ENCODE measurements at regions not wholly inside any gene's neighbourhood (a gene's known extent, or its start where the extent isn't known, plus 50 kb on each side); places are given as distances from the start of the nearest gene placed in this dataset.
A peak's percentile ranks its signal among the peaks of the same experiment; 100 is the strongest.
"Not testable (repeated sequence)": the region's sequence is repeated elsewhere in the genome, so short reads cannot be mapped to it uniquely, and the experiment has no call there.

DNA sequence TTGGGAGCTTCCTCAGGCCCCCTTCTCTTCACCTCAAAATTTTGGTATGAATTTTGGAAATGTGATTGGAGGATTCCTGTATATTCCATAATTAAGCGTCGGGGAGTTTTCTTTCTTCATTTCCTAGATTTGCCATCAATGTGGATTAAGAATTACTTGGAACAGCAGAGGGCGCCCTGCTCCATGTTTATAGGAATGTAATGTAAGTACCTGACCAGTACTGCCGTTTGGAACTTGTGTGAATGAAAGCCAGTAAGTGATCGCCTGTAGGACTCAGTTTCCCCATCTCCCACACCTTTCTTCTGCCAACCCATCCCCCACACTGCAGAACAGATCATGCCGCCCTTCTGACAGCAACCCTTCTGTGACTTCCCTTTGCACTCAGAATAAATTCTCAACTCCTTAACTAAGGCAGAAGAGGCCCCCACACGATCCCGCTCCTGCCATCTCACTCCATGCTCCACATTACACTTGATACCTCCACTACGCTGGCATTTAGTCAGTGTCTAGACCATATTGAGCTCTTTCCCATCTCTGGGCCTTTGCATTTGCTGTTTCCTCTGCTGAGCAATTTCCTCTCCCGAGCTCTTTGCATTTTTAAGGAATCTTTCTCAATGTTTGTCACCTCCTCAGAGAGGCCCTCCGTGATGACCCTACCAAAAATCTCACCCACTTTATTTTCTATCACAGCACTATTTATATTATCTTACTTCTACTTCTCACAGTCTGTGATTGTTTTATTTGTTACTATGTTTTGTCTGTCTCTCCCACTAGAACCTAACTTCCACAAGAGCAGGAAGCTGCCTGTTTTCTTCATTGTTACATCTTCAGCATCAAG lies 79.5 kb upstream of the HTR4 start:
- Mint-ChIP-seq H3K36me3 (ENCODE audit: insufficient read depth) (no peaks in the 10 kb centered on the region), H3K27ac (ENCODE audit: low read depth) (no peak overlapping the region), H3K4me1 (peaks cover 27% of the 10 kb centered on the region), H3K27me3 (peaks cover 20% of the 10 kb centered on the region), H3K9me3 (no peaks in the 10 kb centered on the region), H3K4me3 (no peak overlapping the region)
- ATAC-seq (replicated peaks; ENCODE audit: extremely low read depth, poor library complexity, severe bottlenecking) (no peak), DNase-seq (ENCODE audit: low spot score in 2 of 2) (peak; percentile 53 to 56)

DNA sequence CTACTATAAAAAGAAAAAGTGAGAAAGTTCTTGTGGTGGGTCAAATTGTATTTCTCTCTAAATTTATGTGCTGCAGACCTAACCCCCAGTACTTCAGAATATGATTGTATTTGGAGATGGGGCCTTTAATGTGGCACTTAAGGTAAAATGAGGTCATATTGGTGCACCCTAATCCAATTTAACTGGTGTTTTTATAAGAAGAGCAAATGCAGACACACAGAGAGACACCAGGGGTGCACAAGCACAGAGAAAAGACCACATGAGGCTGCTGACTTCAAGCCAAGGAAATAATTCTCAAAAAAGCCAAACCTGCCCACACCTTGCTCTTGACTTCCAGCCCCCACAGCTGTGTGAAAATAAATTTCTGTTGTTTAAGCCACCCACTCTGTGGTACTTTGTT lies 80.2 kb upstream of the HTR4 start:
- Mint-ChIP-seq H3K4me1 (peaks cover 27% of the 10 kb centered on the region), H3K36me3 (ENCODE audit: insufficient read depth) (no peaks in the 10 kb centered on the region), H3K27me3 (peaks cover 24% of the 10 kb centered on the region), H3K9me3 (no peaks in the 10 kb centered on the region), H3K27ac (ENCODE audit: low read depth) (no peak overlapping the region), H3K4me3 (no peak overlapping the region)
- ATAC-seq (replicated peaks; ENCODE audit: extremely low read depth, poor library complexity, severe bottlenecking) (no peak), DNase-seq (ENCODE audit: low spot score in 2 of 2) (no peak)

DNA sequence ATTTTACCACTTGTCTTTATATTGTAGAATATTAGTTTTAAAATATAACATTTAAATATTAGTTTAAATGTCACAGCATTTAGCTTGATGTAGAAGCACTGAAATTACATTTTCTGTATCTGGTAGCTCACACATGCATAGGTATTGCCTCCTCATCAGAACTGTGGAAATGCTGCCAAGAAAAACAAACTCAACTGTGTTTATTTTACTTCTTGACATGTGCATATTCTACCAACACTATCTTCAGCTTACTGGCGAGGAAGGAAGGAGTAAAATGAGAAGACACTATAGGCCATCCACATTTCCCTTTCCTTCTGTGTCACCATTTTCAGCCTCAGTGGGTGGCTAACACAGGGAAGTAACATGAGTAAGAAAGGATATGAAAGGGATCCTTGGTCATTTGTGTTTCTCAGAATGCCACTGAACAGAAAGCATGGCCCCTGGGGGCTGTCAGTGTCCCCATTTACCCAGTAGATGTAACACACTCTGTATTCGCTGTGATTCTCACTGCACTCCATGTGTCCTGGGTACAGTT lies 81.0 kb upstream of the HTR4 start:
- DNase-seq (ENCODE audit: low spot score in 2 of 2) (no peak), ATAC-seq (replicated peaks; ENCODE audit: extremely low read depth, poor library complexity, severe bottlenecking) (no peak)
- no peak overlapping the region for H3K27ac Mint-ChIP-seq (ENCODE audit: low read depth)
- peaks cover 1% of the 10 kb centered on the region for H3K36me3 Mint-ChIP-seq (ENCODE audit: insufficient read depth)
- H3K27me3 Mint-ChIP-seq = peaks cover 28% of the 10 kb centered on the region
- H3K4me3 Mint-ChIP-seq = no peak overlapping the region
- H3K4me1 Mint-ChIP-seq = peaks cover 26% of the 10 kb centered on the region
- no peaks in the 10 kb centered on the region for H3K9me3 Mint-ChIP-seq

DNA sequence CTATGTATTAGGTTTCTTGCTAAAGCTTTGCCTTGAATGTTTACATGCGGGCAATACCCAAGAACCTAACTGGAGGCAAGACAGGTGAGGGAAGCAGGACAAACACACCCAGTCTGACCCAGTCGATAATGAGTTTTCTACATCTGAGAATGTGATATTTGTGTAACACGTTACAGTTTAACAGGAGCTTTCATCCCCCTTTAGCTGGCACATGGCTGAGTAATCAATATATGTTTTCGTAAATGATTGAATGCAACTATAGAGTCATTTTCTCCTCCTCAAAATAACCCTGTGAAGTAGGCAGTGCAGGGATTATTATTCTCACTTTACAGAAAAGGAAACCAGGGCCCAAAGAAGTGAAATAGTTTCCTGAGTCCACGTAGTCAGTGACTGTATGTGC lies 84.7 kb upstream of the HTR4 start:
- no peaks in the 10 kb centered on the region for H3K9me3 Mint-ChIP-seq
- H3K27me3 Mint-ChIP-seq = peaks cover 33% of the 10 kb centered on the region
- ATAC-seq (replicated peaks; ENCODE audit: extremely low read depth, poor library complexity, severe bottlenecking) = no peak
- no peak for DNase-seq (ENCODE audit: low spot score in 2 of 2)
- H3K4me3 Mint-ChIP-seq = no peak overlapping the region
- no peak overlapping the region for H3K27ac Mint-ChIP-seq (ENCODE audit: low read depth)
- peaks cover 3% of the 10 kb centered on the region for H3K4me1 Mint-ChIP-seq
- peaks cover 1% of the 10 kb centered on the region for H3K36me3 Mint-ChIP-seq (ENCODE audit: insufficient read depth)

DNA sequence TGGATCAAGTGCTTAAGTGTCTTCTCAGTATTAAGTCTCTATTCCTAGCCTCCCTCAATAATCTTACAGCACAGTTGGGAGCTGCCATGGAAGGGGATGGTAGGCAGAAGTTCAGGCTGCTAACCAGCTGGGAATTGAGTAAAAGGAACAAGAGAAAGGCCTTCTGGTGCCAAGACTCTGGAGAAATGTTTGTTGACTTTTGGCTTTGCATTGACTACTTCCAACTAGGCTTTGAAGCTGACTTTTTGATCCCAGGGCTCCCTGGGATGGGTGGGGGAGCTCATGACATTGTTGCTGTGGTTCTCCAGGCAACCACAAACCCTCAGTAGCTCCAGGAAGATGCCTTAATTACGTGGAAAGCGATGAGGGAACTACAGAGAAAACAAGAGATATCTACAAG lies 85.2 kb upstream of the HTR4 start:
- Mint-ChIP-seq H3K4me3 (no peak overlapping the region), H3K36me3 (ENCODE audit: insufficient read depth) (peaks cover 1% of the 10 kb centered on the region), H3K27me3 (peaks cover 33% of the 10 kb centered on the region), H3K27ac (ENCODE audit: low read depth) (no peak overlapping the region), H3K4me1 (no peaks in the 10 kb centered on the region), H3K9me3 (no peaks in the 10 kb centered on the region)
- ATAC-seq (replicated peaks; ENCODE audit: extremely low read depth, poor library complexity, severe bottlenecking) (no peak), DNase-seq (ENCODE audit: low spot score in 2 of 2) (no peak)

GRCh38 chr5:148740079-148740858 lies 85.9 kb upstream of the HTR4 start:
- H3K4me1 Mint-ChIP-seq = no peaks in the 10 kb centered on the region
- H3K4me3 Mint-ChIP-seq = no peak overlapping the region
- no peak overlapping the region for H3K27ac Mint-ChIP-seq (ENCODE audit: low read depth)
- DNase-seq (ENCODE audit: low spot score in 2 of 2) (no peak), ATAC-seq (replicated peaks; ENCODE audit: extremely low read depth, poor library complexity, severe bottlenecking) (no peak)
- no peaks in the 10 kb centered on the region for H3K9me3 Mint-ChIP-seq
- H3K27me3 Mint-ChIP-seq = peaks cover 33% of the 10 kb centered on the region
- peaks cover 1% of the 10 kb centered on the region for H3K36me3 Mint-ChIP-seq (ENCODE audit: insufficient read depth)

- ATAC-seq (replicated peaks; ENCODE audit: extremely low read depth, poor library complexity, severe bottlenecking) = no peak
- H3K36me3 Mint-ChIP-seq (ENCODE audit: insufficient read depth) = peaks cover 1% of the 10 kb centered on the region
- no peak for DNase-seq (ENCODE audit: low spot score in 2 of 2)
- no peaks in the 10 kb centered on the region for H3K9me3 Mint-ChIP-seq
- no peak overlapping the region for H3K27ac Mint-ChIP-seq (ENCODE audit: low read depth)
- H3K4me1 Mint-ChIP-seq = no peaks in the 10 kb centered on the region
- H3K27me3 Mint-ChIP-seq = peaks cover 33% of the 10 kb centered on the region
- no peak overlapping the region for H3K4me3 Mint-ChIP-seq
These were observed 85.3 kb upstream of the ADRB2 start for GRCh38 chr5:148740966-148741742.

- H3K4me3 Mint-ChIP-seq; H3K9me3 Mint-ChIP-seq; H3K4me1 Mint-ChIP-seq; ATAC-seq (replicated peaks; ENCODE audit: extremely low read depth, poor library complexity, severe bottlenecking); H3K27ac Mint-ChIP-seq (ENCODE audit: low read depth); DNase-seq (ENCODE audit: low spot score in 2 of 2); H3K36me3 Mint-ChIP-seq (ENCODE audit: insufficient read depth): not testable (repeated sequence)
- H3K27me3 Mint-ChIP-seq = peaks cover 33% of the 10 kb centered on the region
These were observed 84.6 kb upstream of the ADRB2 start for GRCh38 chr5:148741766-148742165.

DNA sequence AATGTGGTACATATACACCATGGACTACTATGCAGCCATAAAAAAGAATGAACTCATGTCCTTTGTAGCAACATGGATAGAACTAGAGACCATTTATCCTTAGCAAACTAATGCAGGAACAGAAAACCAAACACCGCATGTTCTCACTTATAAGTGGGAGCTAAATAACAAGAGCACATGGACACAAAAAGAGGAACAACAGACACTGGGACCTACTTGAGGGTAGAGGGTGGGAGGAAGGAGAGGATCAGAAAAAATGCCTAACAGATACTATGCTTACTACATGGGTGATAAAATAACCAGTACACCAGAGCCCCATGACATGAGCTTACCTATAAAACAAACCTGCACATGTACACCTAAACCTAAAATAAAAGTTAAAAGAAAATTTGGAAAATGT lies 82.0 kb upstream of the ADRB2 start:
- not testable (repeated sequence) for H3K27ac Mint-ChIP-seq (ENCODE audit: low read depth); ATAC-seq (replicated peaks; ENCODE audit: extremely low read depth, poor library complexity, severe bottlenecking); H3K4me3 Mint-ChIP-seq

DNA sequence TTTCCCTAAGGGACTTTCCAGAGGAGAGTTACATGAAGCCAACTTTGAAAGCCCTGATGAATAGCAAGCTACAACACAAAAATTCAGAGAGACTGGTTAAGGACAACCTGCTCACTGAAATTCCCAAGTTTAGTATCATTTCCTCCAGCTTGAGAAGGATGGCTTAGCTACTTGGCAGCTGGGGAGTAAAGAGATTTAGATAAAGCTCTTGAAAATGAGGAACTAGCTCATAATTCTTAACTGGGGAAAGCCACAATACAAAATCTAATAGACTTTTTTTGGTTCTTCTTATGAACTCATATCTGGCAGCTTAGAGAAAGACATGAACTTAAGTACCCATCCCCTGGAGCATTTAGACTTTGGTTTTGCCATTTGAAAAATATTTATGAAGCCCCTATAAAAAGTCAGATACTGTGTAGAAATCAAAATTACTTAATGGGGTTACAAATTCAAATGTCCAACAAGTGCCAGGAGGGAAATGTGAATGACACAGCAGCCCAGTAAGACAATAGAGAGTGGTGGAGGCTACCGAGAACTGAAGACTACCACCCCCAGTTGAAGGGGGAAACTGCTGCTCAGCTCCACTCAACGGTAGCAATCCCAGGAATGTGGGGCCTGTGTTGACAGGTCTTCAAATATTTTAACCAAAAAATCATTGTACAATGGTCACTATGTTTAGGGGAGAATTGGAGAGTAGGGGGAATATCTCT lies 79.4 kb upstream of the ADRB2 start:
- DNase-seq (ENCODE audit: low spot score in 2 of 2) = no peak
- H3K4me3 Mint-ChIP-seq = no peak overlapping the region
- no peaks in the 10 kb centered on the region for H3K4me1 Mint-ChIP-seq
- H3K36me3 Mint-ChIP-seq (ENCODE audit: insufficient read depth) = peaks cover 1% of the 10 kb centered on the region
- no peaks in the 10 kb centered on the region for H3K27me3 Mint-ChIP-seq
- no peak overlapping the region for H3K27ac Mint-ChIP-seq (ENCODE audit: low read depth)
- H3K9me3 Mint-ChIP-seq = no peaks in the 10 kb centered on the region
- no peak for ATAC-seq (replicated peaks; ENCODE audit: extremely low read depth, poor library complexity, severe bottlenecking)

More for the DNA sequence above, 82.0 kb upstream of the ADRB2 start:
- H3K27me3 Mint-ChIP-seq; DNase-seq (ENCODE audit: low spot score in 2 of 2); H3K9me3 Mint-ChIP-seq; H3K4me1 Mint-ChIP-seq; H3K36me3 Mint-ChIP-seq (ENCODE audit: insufficient read depth): not testable (repeated sequence)

- H3K9me3 Mint-ChIP-seq = no peaks in the 10 kb centered on the region
- DNase-seq (ENCODE audit: low spot score in 2 of 2) (no peak), ATAC-seq (replicated peaks; ENCODE audit: extremely low read depth, poor library complexity, severe bottlenecking) (no peak)
- H3K36me3 Mint-ChIP-seq (ENCODE audit: insufficient read depth) = peaks cover 1% of the 10 kb centered on the region
- H3K4me3 Mint-ChIP-seq = no peak overlapping the region
- H3K27ac Mint-ChIP-seq (ENCODE audit: low read depth) = no peak overlapping the region
- H3K27me3 Mint-ChIP-seq = no peaks in the 10 kb centered on the region
- H3K4me1 Mint-ChIP-seq = no peaks in the 10 kb centered on the region
These were observed 78.9 kb upstream of the ADRB2 start for GRCh38 chr5:148747536-148747906.

Data from central memory CD8-positive, alpha-beta T cell (primary cell).